ENCODE measurements at regions not wholly inside any gene's neighbourhood (a gene's known extent, or its start where the extent isn't known, plus 50 kb on each side); places are given as distances from the start of the nearest gene placed in this dataset.

DNA sequence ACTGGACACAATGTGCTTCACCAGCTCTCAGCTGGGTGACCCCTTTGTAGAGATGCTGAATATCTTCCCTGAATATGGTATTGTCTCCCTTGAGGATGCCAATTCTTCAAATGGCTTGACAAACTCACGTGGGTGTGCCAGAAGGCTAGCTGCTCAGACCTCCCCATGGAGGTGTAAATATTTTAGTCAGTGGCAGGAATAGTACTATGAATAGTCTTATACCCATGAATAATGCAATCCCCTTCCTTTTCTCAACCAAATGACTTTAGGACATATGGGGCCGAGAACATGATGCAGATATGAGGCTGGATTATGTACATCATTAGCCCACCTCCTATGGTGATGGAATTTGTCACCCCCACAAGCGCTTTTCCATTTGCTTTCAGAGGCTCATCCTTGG lies 401.8 kb downstream of the ADRA2A start:
- TF ChIP-seq HMGA2 (CRISPR knock-in tag; IDR thresholded peaks at IDR 0.05) = no peak
- TF ChIP-seq, protein P1, sequence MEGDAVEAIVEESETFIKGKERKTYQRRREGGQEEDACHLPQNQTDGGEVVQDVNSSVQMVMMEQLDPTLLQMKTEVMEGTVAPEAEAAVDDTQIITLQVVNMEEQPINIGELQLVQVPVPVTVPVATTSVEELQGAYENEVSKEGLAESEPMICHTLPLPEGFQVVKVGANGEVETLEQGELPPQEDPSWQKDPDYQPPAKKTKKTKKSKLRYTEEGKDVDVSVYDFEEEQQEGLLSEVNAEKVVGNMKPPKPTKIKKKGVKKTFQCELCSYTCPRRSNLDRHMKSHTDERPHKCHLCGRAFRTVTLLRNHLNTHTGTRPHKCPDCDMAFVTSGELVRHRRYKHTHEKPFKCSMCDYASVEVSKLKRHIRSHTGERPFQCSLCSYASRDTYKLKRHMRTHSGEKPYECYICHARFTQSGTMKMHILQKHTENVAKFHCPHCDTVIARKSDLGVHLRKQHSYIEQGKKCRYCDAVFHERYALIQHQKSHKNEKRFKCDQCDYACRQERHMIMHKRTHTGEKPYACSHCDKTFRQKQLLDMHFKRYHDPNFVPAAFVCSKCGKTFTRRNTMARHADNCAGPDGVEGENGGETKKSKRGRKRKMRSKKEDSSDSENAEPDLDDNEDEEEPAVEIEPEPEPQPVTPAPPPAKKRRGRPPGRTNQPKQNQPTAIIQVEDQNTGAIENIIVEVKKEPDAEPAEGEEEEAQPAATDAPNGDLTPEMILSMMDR (IDR thresholded peaks at IDR 0.05) = no peak
- TF ChIP-seq SP1 (CRISPR knock-in tag; conservative IDR thresholded peaks at IDR 0.05) = no peak
- no peak for TF ChIP-seq JUN (CRISPR knock-in tag; IDR thresholded peaks at IDR 0.05)
- TF ChIP-seq, protein P2, sequence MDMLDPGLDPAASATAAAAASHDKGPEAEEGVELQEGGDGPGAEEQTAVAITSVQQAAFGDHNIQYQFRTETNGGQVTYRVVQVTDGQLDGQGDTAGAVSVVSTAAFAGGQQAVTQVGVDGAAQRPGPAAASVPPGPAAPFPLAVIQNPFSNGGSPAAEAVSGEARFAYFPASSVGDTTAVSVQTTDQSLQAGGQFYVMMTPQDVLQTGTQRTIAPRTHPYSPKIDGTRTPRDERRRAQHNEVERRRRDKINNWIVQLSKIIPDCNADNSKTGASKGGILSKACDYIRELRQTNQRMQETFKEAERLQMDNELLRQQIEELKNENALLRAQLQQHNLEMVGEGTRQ (CRISPR knock-in tag; IDR thresholded peaks at IDR 0.05) = no peak
- no peak for TF ChIP-seq SOX15 (CRISPR knock-in tag; IDR thresholded peaks at IDR 0.05)
- TF ChIP-seq ZNF425 (CRISPR knock-in tag; conservative IDR thresholded peaks at IDR 0.05) = no peak
- no peak for TF ChIP-seq ELF4 (CRISPR knock-in tag; IDR thresholded peaks at IDR 0.05; ENCODE audit: low read depth)
- TF ChIP-seq ZNF263 (CRISPR knock-in tag; IDR thresholded peaks at IDR 0.05; ENCODE audit: low read depth) = no peak
- TF ChIP-seq E2F4 (CRISPR knock-in tag; IDR thresholded peaks at IDR 0.05; ENCODE audit: borderline replicate concordance, low read depth) = no peak
- TF ChIP-seq, protein P3, sequence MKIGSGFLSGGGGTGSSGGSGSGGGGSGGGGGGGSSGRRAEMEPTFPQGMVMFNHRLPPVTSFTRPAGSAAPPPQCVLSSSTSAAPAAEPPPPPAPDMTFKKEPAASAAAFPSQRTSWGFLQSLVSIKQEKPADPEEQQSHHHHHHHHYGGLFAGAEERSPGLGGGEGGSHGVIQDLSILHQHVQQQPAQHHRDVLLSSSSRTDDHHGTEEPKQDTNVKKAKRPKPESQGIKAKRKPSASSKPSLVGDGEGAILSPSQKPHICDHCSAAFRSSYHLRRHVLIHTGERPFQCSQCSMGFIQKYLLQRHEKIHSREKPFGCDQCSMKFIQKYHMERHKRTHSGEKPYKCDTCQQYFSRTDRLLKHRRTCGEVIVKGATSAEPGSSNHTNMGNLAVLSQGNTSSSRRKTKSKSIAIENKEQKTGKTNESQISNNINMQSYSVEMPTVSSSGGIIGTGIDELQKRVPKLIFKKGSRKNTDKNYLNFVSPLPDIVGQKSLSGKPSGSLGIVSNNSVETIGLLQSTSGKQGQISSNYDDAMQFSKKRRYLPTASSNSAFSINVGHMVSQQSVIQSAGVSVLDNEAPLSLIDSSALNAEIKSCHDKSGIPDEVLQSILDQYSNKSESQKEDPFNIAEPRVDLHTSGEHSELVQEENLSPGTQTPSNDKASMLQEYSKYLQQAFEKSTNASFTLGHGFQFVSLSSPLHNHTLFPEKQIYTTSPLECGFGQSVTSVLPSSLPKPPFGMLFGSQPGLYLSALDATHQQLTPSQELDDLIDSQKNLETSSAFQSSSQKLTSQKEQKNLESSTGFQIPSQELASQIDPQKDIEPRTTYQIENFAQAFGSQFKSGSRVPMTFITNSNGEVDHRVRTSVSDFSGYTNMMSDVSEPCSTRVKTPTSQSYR (CRISPR knock-in tag; IDR thresholded peaks at IDR 0.05) = no peak
- no peak for TF ChIP-seq E2F5 (CRISPR knock-in tag; IDR thresholded peaks at IDR 0.05)

All from WTC11 (cell line).